HEK293 (cell line): ENCODE measurements at regions not wholly inside any gene's neighbourhood (a gene's known extent, or its start where the extent isn't known, plus 50 kb on each side); places are given as distances from the start of the nearest gene placed in this dataset.

ENCODE experiments used
- CTCF ChIA-PET: fragments of 350-600 bp; formaldehyde crosslinking; extraction: SDS; loops from one replicate; lab custom pipeline; 2021; ENCODE audit warnings: antibody characterized with exemption; lab: Yijun Ruan, JAX
- POLR2A ChIA-PET: fragments of 300-600 bp; formaldehyde crosslinking; extraction: SDS; loops from one replicate; lab custom pipeline; 2020; ENCODE audit warnings: antibody characterized with exemption, inconsistent platforms; lab: Yijun Ruan, JAX
- H3K27ac ChIP-seq: fragments of 200-500 bp; sonication (Bioruptor generic); 2 replicates; pipeline ENCODE4 v1.5.1; 2014; ENCODE audit warnings: low read depth, low read length, control low read depth, inconsistent platforms; ENCODE audit errors: extremely low read depth
- H3K36me3 ChIP-seq, 2 experiments: fragments of 200-500 bp in 1 of 2; sonication (Bioruptor generic) in 1 of 2; 1 replicate in 1 of 2; 2 replicates in 1 of 2; pipeline ENCODE4 v1.5.1; 2014 to 2017; ENCODE audit warnings: inconsistent platforms in 2 of 2, low read length in 2 of 2; ENCODE audit not compliant: control insufficient read depth in 2 of 2, insufficient read depth in 1 of 2
- H3K4me1 ChIP-seq: fragments of 200-500 bp; sonication (Bioruptor generic); 2 replicates; pipeline ENCODE4 v1.5.1; 2014; ENCODE audit warnings: mild to moderate bottlenecking, low read length, inconsistent platforms; ENCODE audit not compliant: control insufficient read depth, insufficient read depth
- H3K4me3 ChIP-seq: 2 replicates; pipeline ENCODE4 v1.5.1; 2011; ENCODE audit warnings: low read depth, mild to moderate bottlenecking, control low read depth, low read length, moderate library complexity
- H3K9me3 ChIP-seq: fragments of 200-500 bp; sonication (Bioruptor generic); 2 replicates; pipeline ENCODE4 v1.5.1; 2014; ENCODE audit warnings: low read depth, low read length, inconsistent platforms; ENCODE audit not compliant: control insufficient read depth, insufficient read depth
- BCL11A ChIP-seq: fragments of 450-650 bp; formaldehyde crosslinking; IDR thresholded peaks from 2 replicates; pipeline ENCODE4 v1.5.1; 2016; ENCODE audit warnings: low read depth, missing biosample characterization, missing genetic modification characterization
- MYNN ChIP-seq: fragments of 450-650 bp; formaldehyde crosslinking; IDR thresholded peaks from 2 replicates; pipeline ENCODE4 v1.5.1; 2016; ENCODE audit warnings: missing biosample characterization, missing genetic modification characterization, borderline replicate concordance
- REPIN1 ChIP-seq: fragments of 450-650 bp; formaldehyde crosslinking; IDR thresholded peaks from 2 replicates; pipeline ENCODE4 v1.5.1; 2017; ENCODE audit warnings: missing biosample characterization, missing genetic modification characterization, low read depth
- SALL2 ChIP-seq: fragments of 450-650 bp; formaldehyde crosslinking; IDR thresholded peaks from 2 replicates; pipeline ENCODE4 v1.5.0; 2017; ENCODE audit warnings: missing biosample characterization, mild to moderate bottlenecking, missing genetic modification characterization, borderline replicate concordance
- ZBTB1 ChIP-seq: fragments of 450-650 bp; formaldehyde crosslinking; IDR thresholded peaks from 2 replicates; pipeline ENCODE4 v1.5.1; 2016; ENCODE audit warnings: missing biosample characterization, missing genetic modification characterization
- ZBTB8A ChIP-seq: fragments of 450-650 bp; formaldehyde crosslinking; IDR thresholded peaks from 2 replicates; pipeline ENCODE4 v1.5.1; 2016; ENCODE audit warnings: missing biosample characterization, missing genetic modification characterization
- ZNF138 ChIP-seq: fragments of 450-650 bp; formaldehyde crosslinking; IDR thresholded peaks from 2 replicates; pipeline ENCODE4 v1.5.1; 2016; ENCODE audit warnings: missing biosample characterization, missing genetic modification characterization, borderline replicate concordance
- ZNF140 ChIP-seq: fragments of 450-650 bp; formaldehyde crosslinking; IDR thresholded peaks from 2 replicates; pipeline ENCODE4 v1.5.1; 2016; ENCODE audit warnings: missing biosample characterization, missing genetic modification characterization
- ZNF155 ChIP-seq: fragments of 450-650 bp; formaldehyde crosslinking; IDR thresholded peaks from 2 replicates; pipeline ENCODE4 v1.5.1; 2016; ENCODE audit warnings: missing biosample characterization, missing genetic modification characterization
- ZNF16 ChIP-seq: fragments of 450-650 bp; formaldehyde crosslinking; IDR thresholded peaks from 2 replicates; pipeline ENCODE4 v1.5.1; 2016; ENCODE audit warnings: low read depth, missing biosample characterization, missing genetic modification characterization
- ZNF169 ChIP-seq: fragments of 450-650 bp; formaldehyde crosslinking; IDR thresholded peaks from 2 replicates; pipeline ENCODE4 v1.5.1; 2016; ENCODE audit warnings: missing biosample characterization, missing genetic modification characterization
- ZNF239 ChIP-seq: fragments of 450-650 bp; formaldehyde crosslinking; IDR thresholded peaks from 2 replicates; pipeline ENCODE4 v1.5.1; 2016; ENCODE audit warnings: missing biosample characterization, missing genetic modification characterization
- ZNF311 ChIP-seq: fragments of 450-650 bp; formaldehyde crosslinking; IDR thresholded peaks from 2 replicates; pipeline ENCODE4 v1.5.1; 2017; ENCODE audit warnings: missing biosample characterization, missing genetic modification characterization, borderline replicate concordance
- ZNF473 ChIP-seq: fragments of 450-650 bp; formaldehyde crosslinking; IDR thresholded peaks from 2 replicates; pipeline ENCODE4 v1.5.1; 2017; ENCODE audit warnings: missing biosample characterization, missing genetic modification characterization
- ZNF514 ChIP-seq: fragments of 450-650 bp; formaldehyde crosslinking; IDR thresholded peaks from 2 replicates; pipeline ENCODE4 v1.5.1; 2016; ENCODE audit warnings: missing biosample characterization, missing genetic modification characterization
- ZNF530 ChIP-seq: fragments of 450-650 bp; formaldehyde crosslinking; IDR thresholded peaks from 2 replicates; pipeline ENCODE4 v1.5.1; 2016; ENCODE audit warnings: low read depth, missing biosample characterization, missing genetic modification characterization
- ZNF600 ChIP-seq: fragments of 450-650 bp; formaldehyde crosslinking; IDR thresholded peaks from 2 replicates; pipeline ENCODE4 v1.5.1; 2016; ENCODE audit warnings: missing biosample characterization, missing genetic modification characterization
- ZNF624 ChIP-seq: fragments of 450-650 bp; formaldehyde crosslinking; IDR thresholded peaks from 2 replicates; pipeline ENCODE4 v1.5.1; 2017; ENCODE audit warnings: missing biosample characterization, missing genetic modification characterization
- ZNF654 ChIP-seq: fragments of 450-650 bp; formaldehyde crosslinking; IDR thresholded peaks from 2 replicates; pipeline ENCODE4 v1.5.1; 2016; ENCODE audit warnings: low read depth, missing biosample characterization, missing genetic modification characterization
- ZNF670 ChIP-seq: fragments of 450-650 bp; formaldehyde crosslinking; IDR thresholded peaks from 2 replicates; pipeline ENCODE4 v1.5.1; 2016; ENCODE audit warnings: missing biosample characterization, missing genetic modification characterization, low read depth
- ZNF777 ChIP-seq: fragments of 450-650 bp; formaldehyde crosslinking; IDR thresholded peaks from 2 replicates; pipeline ENCODE4 v1.5.1; 2017; ENCODE audit warnings: missing biosample characterization, missing genetic modification characterization, borderline replicate concordance
- TF ChIP-seq, protein P1 (sequence below): fragments of 450-650 bp; formaldehyde crosslinking; IDR thresholded peaks from 2 replicates; pipeline ENCODE4 v1.5.1; 2016; ENCODE audit warnings: missing biosample characterization, missing genetic modification characterization
- TF ChIP-seq, protein P2 (sequence below): fragments of 450-650 bp; formaldehyde crosslinking; IDR thresholded peaks from 2 replicates; pipeline ENCODE4 v1.5.1; 2016; ENCODE audit warnings: missing biosample characterization, missing genetic modification characterization
- TF ChIP-seq, protein P3 (sequence below): fragments of 450-650 bp; IDR thresholded peaks from 2 replicates; pipeline ENCODE4 v1.5.1; 2018; ENCODE audit warnings: missing biosample characterization, mild to moderate bottlenecking, missing genetic modification characterization
- TF ChIP-seq, protein P4 (sequence below): fragments of 450-650 bp; IDR thresholded peaks from 2 replicates; pipeline ENCODE4 v1.5.1; 2018; ENCODE audit warnings: missing biosample characterization, missing genetic modification characterization

DNA sequence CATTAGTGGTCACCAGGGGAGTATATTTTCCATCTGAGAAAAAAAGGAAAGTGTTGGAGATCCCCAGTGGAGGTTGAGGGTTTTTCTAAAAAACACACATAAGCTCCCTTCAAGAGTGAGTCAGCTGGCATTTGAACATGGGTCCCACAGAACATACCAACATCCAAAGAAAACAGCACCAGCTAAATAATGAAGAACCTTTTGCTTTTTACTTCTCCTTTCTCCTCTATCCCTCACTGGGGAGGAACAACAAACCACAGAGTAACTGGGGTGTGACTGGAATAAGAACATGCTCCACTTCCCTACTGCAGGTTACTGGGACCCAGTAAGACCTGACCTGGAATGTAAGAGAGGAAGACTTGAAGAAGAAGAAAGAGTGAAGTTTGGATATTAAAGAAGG is 56.5 kb upstream of the RAPH1 start:
- H3K9me3 ChIP-seq, result no peaks in the 10 kb centered on the region
- H3K4me3 ChIP-seq, result no peak overlapping the region
- CTCF ChIA-PET, result no interaction called here
- TF ChIP-seq ZNF514 (tag by site-specific recombination), result no peak
- TF ChIP-seq ZNF155 (tag by site-specific recombination), result no peak
- TF ChIP-seq, protein P1, sequence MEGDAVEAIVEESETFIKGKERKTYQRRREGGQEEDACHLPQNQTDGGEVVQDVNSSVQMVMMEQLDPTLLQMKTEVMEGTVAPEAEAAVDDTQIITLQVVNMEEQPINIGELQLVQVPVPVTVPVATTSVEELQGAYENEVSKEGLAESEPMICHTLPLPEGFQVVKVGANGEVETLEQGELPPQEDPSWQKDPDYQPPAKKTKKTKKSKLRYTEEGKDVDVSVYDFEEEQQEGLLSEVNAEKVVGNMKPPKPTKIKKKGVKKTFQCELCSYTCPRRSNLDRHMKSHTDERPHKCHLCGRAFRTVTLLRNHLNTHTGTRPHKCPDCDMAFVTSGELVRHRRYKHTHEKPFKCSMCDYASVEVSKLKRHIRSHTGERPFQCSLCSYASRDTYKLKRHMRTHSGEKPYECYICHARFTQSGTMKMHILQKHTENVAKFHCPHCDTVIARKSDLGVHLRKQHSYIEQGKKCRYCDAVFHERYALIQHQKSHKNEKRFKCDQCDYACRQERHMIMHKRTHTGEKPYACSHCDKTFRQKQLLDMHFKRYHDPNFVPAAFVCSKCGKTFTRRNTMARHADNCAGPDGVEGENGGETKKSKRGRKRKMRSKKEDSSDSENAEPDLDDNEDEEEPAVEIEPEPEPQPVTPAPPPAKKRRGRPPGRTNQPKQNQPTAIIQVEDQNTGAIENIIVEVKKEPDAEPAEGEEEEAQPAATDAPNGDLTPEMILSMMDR, result no peak
- no peak for TF ChIP-seq ZNF473 (tag by site-specific recombination)
- no peak for TF ChIP-seq ZNF530 (tag by site-specific recombination)
- no peak for TF ChIP-seq ZNF140 (tag by site-specific recombination)
- TF ChIP-seq, protein P2, sequence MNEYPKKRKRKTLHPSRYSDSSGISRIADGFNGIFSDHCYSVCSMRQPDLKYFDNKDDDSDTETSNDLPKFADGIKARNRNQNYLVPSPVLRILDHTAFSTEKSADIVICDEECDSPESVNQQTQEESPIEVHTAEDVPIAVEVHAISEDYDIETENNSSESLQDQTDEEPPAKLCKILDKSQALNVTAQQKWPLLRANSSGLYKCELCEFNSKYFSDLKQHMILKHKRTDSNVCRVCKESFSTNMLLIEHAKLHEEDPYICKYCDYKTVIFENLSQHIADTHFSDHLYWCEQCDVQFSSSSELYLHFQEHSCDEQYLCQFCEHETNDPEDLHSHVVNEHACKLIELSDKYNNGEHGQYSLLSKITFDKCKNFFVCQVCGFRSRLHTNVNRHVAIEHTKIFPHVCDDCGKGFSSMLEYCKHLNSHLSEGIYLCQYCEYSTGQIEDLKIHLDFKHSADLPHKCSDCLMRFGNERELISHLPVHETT (tag by site-specific recombination), result no peak
- no peak for TF ChIP-seq ZNF239 (tag by site-specific recombination)
- TF ChIP-seq BCL11A (tag by site-specific recombination), result no peak
- TF ChIP-seq MYNN (tag by site-specific recombination), result no peak
- no peak for TF ChIP-seq ZBTB1
- TF ChIP-seq ZNF600, result no peak
- TF ChIP-seq ZNF670 (tag by site-specific recombination), result no peak
- TF ChIP-seq, all 188 proteins: peak for 0
- no peak overlapping the region for H3K27ac ChIP-seq
- POLR2A ChIA-PET, result no interaction called here
- H3K36me3 ChIP-seq, result no peaks in the 10 kb centered on the region
- H3K4me1 ChIP-seq, result no peaks in the 10 kb centered on the region

DNA sequence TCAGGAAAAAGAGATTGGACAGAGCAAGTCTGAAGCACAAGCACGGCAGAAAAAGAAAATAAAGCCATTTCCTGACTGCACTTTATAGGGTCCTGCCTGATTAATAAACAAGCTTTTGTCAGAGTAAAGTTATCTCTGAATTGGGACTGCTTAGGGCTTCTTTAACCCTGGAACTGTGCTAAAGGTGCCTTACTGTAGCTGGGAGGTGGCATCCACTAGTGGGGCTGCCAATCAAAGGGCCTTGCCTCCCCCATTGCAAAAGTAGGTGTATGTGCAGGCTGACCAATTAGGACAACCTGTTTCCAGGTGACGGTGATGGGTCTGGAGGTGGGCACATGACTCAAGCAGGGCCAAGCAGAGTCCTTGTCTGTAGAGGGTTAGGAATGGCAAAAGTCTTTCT is 57.4 kb upstream of the RAPH1 start:
- Histone ChIP-seq H3K36me3 (no peaks in the 10 kb centered on the region), H3K4me3 (no peak overlapping the region), H3K27ac (no peak overlapping the region), H3K4me1 (no peaks in the 10 kb centered on the region), H3K9me3 (no peaks in the 10 kb centered on the region)
- TF ChIP-seq ZNF16 (tag by site-specific recombination) (no peak), ZNF624 (tag by site-specific recombination) (no peak), ZNF654 (tag by site-specific recombination) (no peak), ZNF138 (tag by site-specific recombination) (no peak), ZNF777 (tag by site-specific recombination) (no peak), REPIN1 (no peak), SALL2 (tag by site-specific recombination) (no peak), ZNF311 (tag by site-specific recombination) (no peak), ZBTB8A (tag by site-specific recombination) (no peak), ZNF169 (tag by site-specific recombination) (no peak)
- TF ChIP-seq, protein P3, sequence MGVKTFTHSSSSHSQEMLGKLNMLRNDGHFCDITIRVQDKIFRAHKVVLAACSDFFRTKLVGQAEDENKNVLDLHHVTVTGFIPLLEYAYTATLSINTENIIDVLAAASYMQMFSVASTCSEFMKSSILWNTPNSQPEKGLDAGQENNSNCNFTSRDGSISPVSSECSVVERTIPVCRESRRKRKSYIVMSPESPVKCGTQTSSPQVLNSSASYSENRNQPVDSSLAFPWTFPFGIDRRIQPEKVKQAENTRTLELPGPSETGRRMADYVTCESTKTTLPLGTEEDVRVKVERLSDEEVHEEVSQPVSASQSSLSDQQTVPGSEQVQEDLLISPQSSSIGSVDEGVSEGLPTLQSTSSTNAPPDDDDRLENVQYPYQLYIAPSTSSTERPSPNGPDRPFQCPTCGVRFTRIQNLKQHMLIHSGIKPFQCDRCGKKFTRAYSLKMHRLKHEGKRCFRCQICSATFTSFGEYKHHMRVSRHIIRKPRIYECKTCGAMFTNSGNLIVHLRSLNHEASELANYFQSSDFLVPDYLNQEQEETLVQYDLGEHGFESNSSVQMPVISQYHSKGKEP (tag by site-specific recombination), result no peak
- TF ChIP-seq, protein P4, sequence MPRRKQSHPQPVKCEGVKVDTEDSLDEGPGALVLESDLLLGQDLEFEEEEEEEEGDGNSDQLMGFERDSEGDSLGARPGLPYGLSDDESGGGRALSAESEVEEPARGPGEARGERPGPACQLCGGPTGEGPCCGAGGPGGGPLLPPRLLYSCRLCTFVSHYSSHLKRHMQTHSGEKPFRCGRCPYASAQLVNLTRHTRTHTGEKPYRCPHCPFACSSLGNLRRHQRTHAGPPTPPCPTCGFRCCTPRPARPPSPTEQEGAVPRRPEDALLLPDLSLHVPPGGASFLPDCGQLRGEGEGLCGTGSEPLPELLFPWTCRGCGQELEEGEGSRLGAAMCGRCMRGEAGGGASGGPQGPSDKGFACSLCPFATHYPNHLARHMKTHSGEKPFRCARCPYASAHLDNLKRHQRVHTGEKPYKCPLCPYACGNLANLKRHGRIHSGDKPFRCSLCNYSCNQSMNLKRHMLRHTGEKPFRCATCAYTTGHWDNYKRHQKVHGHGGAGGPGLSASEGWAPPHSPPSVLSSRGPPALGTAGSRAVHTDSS (tag by site-specific recombination), result no peak
- ChIA-PET POLR2A (no interaction called here), CTCF (no interaction called here)
